Stimulated activated CD8-positive, alpha-beta memory T cell treated with anti-CD3 and anti-CD28 coated beads, Interleukin-15, amount 100 ng/mL, for 48 hours (primary cell): ENCODE measurements at regions not wholly inside any gene's neighbourhood (a gene's known extent, or its start where the extent isn't known, plus 50 kb on each side); places are given as distances from the start of the nearest gene placed in this dataset.

Experiments used
- DNase-seq, 2 donors: peaks; one replicate each; pipeline ENCODE4 v3.0.0-alpha.2; 2020; ENCODE audit warnings: low read depth in 2 of 2

GRCh38 chr1:181430015-181430885, 53.1 kb upstream of the CACNA1E start:
- no peak for DNase-seq
